Hepatocyte (in vitro differentiated cells): ENCODE measurements at regions not wholly inside any gene's neighbourhood (a gene's known extent, or its start where the extent isn't known, plus 50 kb on each side); places are given as distances from the start of the nearest gene placed in this dataset.

Experiments used
- DNase-seq: peaks from one replicate; pipeline ENCODE4 v3.0.0-alpha.2; 2016; ENCODE audit warnings: low spot score
- H2AFZ ChIP-seq: fragments of 200-600 bp; sonication (generic); 2 replicates; pipeline ENCODE4 v1.6.0; 2016; ENCODE audit warnings: antibody characterized with exemption, mild to moderate bottlenecking
- H3K27ac ChIP-seq: fragments of 200-600 bp; sonication (generic); 2 replicates; pipeline ENCODE4 v1.5.1; 2016; ENCODE audit warnings: mild to moderate bottlenecking
- H3K27me3 ChIP-seq: fragments of 200-600 bp; sonication (generic); 2 replicates; pipeline ENCODE4 v1.6.1; 2016
- H3K36me3 ChIP-seq: fragments of 200-600 bp; sonication (generic); replicated peaks from 2 replicates; pipeline ENCODE4 v1.5.1; 2016; ENCODE audit warnings: low read depth; ENCODE audit not compliant: insufficient read depth
- H3K4me1 ChIP-seq: fragments of 200-600 bp; sonication (generic); 2 replicates; pipeline ENCODE4 v1.5.1; 2016; ENCODE audit warnings: mild to moderate bottlenecking, moderate library complexity; ENCODE audit not compliant: insufficient read depth
- H3K4me2 ChIP-seq: fragments of 200-600 bp; sonication (generic); 2 replicates; pipeline ENCODE4 v1.6.0; 2016
- H3K4me3 ChIP-seq: fragments of 200-600 bp; sonication (generic); 2 replicates; pipeline ENCODE4 v1.5.1; 2016; ENCODE audit warnings: mild to moderate bottlenecking
- H3K79me2 ChIP-seq: fragments of 200-600 bp; sonication (generic); 2 replicates; pipeline ENCODE4 v1.6.0; 2017; ENCODE audit warnings: mild to moderate bottlenecking
- H3K9me2 ChIP-seq: fragments of 200-600 bp; sonication (generic); replicated peaks from 2 replicates; pipeline ENCODE4 v1.6.0; 2017; ENCODE audit warnings: mild to moderate bottlenecking; ENCODE audit not compliant: insufficient read depth
- H3K9me3 ChIP-seq: fragments of 200-600 bp; sonication (generic); 2 replicates; pipeline ENCODE4 v1.5.1; 2016; ENCODE audit warnings: low read depth, mild to moderate bottlenecking
- H4K20me1 ChIP-seq: fragments of 200-600 bp; sonication (generic); 2 replicates; pipeline ENCODE4 v1.6.0; 2016; ENCODE audit warnings: mild to moderate bottlenecking; ENCODE audit not compliant: insufficient read depth, poor library complexity, severe bottlenecking
- CTCF ChIP-seq: fragments of 200-600 bp; sonication (generic); IDR thresholded peaks from 2 replicates; pipeline ENCODE4 v1.5.1; 2016; ENCODE audit warnings: antibody characterized with exemption, mild to moderate bottlenecking; ENCODE audit not compliant: poor library complexity
- EZH2 ChIP-seq: fragments of 200-600 bp; sonication (generic); IDR thresholded peaks from 2 replicates; pipeline ENCODE4 v1.6.1; 2016; ENCODE audit warnings: antibody characterized with exemption, mild to moderate bottlenecking, borderline replicate concordance
- EZH2phosphoT487 ChIP-seq: fragments of 200-600 bp; sonication (generic); IDR thresholded peaks from one replicate; pipeline ENCODE4 v1.6.1; 2018; ENCODE audit warnings: antibody characterized with exemption, mild to moderate bottlenecking, low read depth, moderate library complexity; ENCODE audit not compliant: unreplicated experiment, severe bottlenecking
- WGBS: methylation state at CpG from one replicate; pipeline ENCODE4 v1.1.6; 2016; ENCODE audit warnings: low lambda C conversion rate; ENCODE audit errors: missing lambda C conversion rate; 5-methylcytosine and 5-hydroxymethylcytosine counted together

GRCh38 chr2:23120161-23120560 lies 264.8 kb upstream of the KLHL29 start:
- no peaks in the 10 kb centered on the region for H3K27me3 ChIP-seq
- no peak overlapping the region for H3K4me2 ChIP-seq
- no peak for DNase-seq
- H3K79me2 ChIP-seq, result no peaks in the 10 kb centered on the region
- H4K20me1 ChIP-seq, result no peaks in the 10 kb centered on the region
- no peaks in the 10 kb centered on the region for H3K9me3 ChIP-seq
- peaks cover 15% of the 10 kb centered on the region for H3K4me1 ChIP-seq
- WGBS, result 95% methylated on average over 4 of the region's 4 CpGs
- TF ChIP-seq CTCF, result no peak
- no peaks in the 10 kb centered on the region for H3K36me3 ChIP-seq
- no peak overlapping the region for H2AFZ ChIP-seq
- H3K27ac ChIP-seq, result no peak overlapping the region
- H3K9me2 ChIP-seq, result no peaks in the 10 kb centered on the region
- no peak overlapping the region for H3K4me3 ChIP-seq

GRCh38 chr2:23121968-23122648 lies 262.9 kb upstream of the KLHL29 start:
- Histone ChIP-seq H3K79me2 (no peaks in the 10 kb centered on the region), H3K4me3 (no peak overlapping the region), H4K20me1 (no peaks in the 10 kb centered on the region), H3K9me2 (no peaks in the 10 kb centered on the region), H2AFZ (no peak overlapping the region), H3K4me2 (no peak overlapping the region), H3K27ac (peak overlapping the region; percentile 42), H3K36me3 (no peaks in the 10 kb centered on the region), H3K4me1 (peaks cover 15% of the 10 kb centered on the region), H3K9me3 (no peaks in the 10 kb centered on the region), H3K27me3 (no peaks in the 10 kb centered on the region)
- WGBS, result 86% methylated on average over 4 of the region's 4 CpGs
- TF ChIP-seq EZH2phosphoT487, result no peak
- TF ChIP-seq CTCF, result no peak
- no peak for TF ChIP-seq EZH2
- DNase-seq, result no peak

GRCh38 chr2:23122681-23123215 lies 262.2 kb upstream of the KLHL29 start:
- H2AFZ ChIP-seq, result no peak overlapping the region
- H3K36me3 ChIP-seq, result no peaks in the 10 kb centered on the region
- no peaks in the 10 kb centered on the region for H3K9me3 ChIP-seq
- H3K4me1 ChIP-seq, result peaks cover 18% of the 10 kb centered on the region
- H3K9me2 ChIP-seq, result no peaks in the 10 kb centered on the region
- H3K27ac ChIP-seq, result peak overlapping the region; percentile 48
- no peaks in the 10 kb centered on the region for H3K79me2 ChIP-seq
- DNase-seq, result no peak
- no peak overlapping the region for H3K4me2 ChIP-seq
- TF ChIP-seq EZH2phosphoT487, result no peak
- TF ChIP-seq CTCF, result no peak
- TF ChIP-seq EZH2, result no peak
- H3K27me3 ChIP-seq, result no peaks in the 10 kb centered on the region
- 53% methylated on average over 5 of the region's 5 CpGs for WGBS
- no peak overlapping the region for H3K4me3 ChIP-seq
- no peaks in the 10 kb centered on the region for H4K20me1 ChIP-seq
